ENCODE measurements at regions not wholly inside any gene's neighbourhood (a gene's known extent, or its start where the extent isn't known, plus 50 kb on each side); places are given as distances from the start of the nearest gene placed in this dataset.

DNA sequence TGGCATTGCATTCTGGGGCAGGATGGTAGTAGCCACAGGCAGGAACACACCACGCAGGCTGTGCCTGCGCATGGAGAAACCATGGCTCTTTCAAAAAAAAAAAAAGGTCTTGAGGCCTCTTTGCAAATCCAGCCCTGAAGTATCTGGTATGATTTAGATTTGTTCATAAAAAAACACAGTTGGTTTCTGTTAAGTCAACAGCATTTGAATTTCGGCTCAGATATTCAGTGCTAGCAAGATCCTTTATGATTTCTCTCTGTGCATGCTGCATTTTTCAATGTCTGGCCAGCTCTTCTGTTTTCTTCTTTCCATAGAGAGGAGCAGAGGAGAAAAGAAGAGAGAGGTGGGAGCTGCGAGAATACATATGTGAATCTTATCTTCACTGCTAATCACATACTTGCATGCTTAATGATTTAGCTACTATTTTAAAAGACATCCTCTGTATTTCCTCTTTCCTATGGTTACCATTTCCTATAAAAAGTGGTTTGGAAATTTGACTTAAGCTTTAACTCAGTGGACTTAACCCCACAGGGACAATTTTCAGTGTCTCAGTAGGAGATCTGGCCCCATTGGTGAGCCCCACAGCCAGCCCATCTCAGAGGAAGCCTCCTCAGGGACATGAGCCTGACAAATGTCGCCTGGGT is 214.3 kb upstream of the APCDD1 start:
- H3K9me3 Mint-ChIP-seq: no peaks in the 10 kb centered on the region
- no peak overlapping the region for H3K27ac Mint-ChIP-seq
- TF ChIP-seq, protein P1, sequence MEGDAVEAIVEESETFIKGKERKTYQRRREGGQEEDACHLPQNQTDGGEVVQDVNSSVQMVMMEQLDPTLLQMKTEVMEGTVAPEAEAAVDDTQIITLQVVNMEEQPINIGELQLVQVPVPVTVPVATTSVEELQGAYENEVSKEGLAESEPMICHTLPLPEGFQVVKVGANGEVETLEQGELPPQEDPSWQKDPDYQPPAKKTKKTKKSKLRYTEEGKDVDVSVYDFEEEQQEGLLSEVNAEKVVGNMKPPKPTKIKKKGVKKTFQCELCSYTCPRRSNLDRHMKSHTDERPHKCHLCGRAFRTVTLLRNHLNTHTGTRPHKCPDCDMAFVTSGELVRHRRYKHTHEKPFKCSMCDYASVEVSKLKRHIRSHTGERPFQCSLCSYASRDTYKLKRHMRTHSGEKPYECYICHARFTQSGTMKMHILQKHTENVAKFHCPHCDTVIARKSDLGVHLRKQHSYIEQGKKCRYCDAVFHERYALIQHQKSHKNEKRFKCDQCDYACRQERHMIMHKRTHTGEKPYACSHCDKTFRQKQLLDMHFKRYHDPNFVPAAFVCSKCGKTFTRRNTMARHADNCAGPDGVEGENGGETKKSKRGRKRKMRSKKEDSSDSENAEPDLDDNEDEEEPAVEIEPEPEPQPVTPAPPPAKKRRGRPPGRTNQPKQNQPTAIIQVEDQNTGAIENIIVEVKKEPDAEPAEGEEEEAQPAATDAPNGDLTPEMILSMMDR (IDR thresholded peaks at IDR 0.05): no peak
- peaks cover 20% of the 10 kb centered on the region; the same call in 1 of the 2 replicates for H3K4me1 Mint-ChIP-seq (ENCODE audit: low read depth)
- H3K27me3 Mint-ChIP-seq (ENCODE audit: insufficient read depth): peaks cover 13% of the 10 kb centered on the region
- H3K4me3 Mint-ChIP-seq: no peak overlapping the region
- DNase-seq: no peak
- H3K36me3 Mint-ChIP-seq (ENCODE audit: low read depth): no peaks in the 10 kb centered on the region

DNA sequence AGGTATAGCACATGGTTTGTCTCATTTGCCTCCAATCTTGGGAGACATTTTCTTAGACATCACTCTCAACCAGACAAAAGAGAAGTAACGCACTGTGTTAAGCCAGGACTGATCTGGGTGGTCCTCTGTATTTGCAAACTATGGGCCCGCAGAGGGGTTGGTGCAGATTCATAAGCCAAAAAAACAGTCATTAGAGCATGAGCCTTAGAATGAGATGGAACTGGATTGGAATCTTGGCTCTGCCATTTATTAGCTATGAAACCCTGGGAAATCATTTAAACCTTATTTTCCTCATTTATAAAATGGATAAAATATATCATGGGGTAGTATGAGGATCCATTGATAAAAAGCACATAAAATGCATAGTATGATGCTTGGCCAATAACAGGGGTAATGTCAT is 213.5 kb upstream of the APCDD1 start:
- Mint-ChIP-seq H3K27me3 (ENCODE audit: insufficient read depth) (peaks cover 17% of the 10 kb centered on the region), H3K4me1 (ENCODE audit: low read depth) (peaks cover 11% of the 10 kb centered on the region; the same call in 1 of the 2 replicates)
- TF ChIP-seq, protein P1 (IDR thresholded peaks at IDR 0.05): no peak

DNA sequence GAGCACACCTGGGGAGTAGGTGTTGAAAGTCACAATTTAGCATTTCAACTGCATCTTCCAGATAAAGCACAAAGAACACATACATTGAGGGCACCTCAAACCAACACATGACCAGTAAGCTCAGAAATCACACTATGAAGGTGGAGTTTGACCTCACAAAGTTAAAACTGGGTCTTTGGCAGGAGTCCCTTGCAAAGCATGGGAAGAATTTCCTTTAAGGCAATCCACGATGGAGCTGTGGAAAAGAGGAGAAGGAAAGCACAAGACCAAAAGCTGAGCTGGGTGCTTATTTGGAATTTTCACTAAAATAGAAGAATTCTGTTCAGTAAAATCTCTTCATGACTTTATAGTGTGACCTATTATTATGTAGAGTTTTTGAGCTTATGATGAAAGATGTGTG is 212.9 kb upstream of the APCDD1 start:
- Mint-ChIP-seq H3K36me3 (ENCODE audit: low read depth) (no peaks in the 10 kb centered on the region), H3K9me3 (no peaks in the 10 kb centered on the region), H3K4me1 (ENCODE audit: low read depth) (peaks cover 11% of the 10 kb centered on the region; the same call in 1 of the 2 replicates), H3K4me3 (no peak overlapping the region), H3K27ac (no peak overlapping the region), H3K27me3 (ENCODE audit: insufficient read depth) (peaks cover 17% of the 10 kb centered on the region)
- DNase-seq: no peak
- TF ChIP-seq, protein P1 (IDR thresholded peaks at IDR 0.05): no peak

More for the DNA sequence above, 213.5 kb upstream of the APCDD1 start:
- DNase-seq: no peak
- Mint-ChIP-seq H3K27ac (no peak overlapping the region), H3K36me3 (ENCODE audit: low read depth) (no peaks in the 10 kb centered on the region), H3K4me3 (no peak overlapping the region), H3K9me3 (no peaks in the 10 kb centered on the region)

DNA sequence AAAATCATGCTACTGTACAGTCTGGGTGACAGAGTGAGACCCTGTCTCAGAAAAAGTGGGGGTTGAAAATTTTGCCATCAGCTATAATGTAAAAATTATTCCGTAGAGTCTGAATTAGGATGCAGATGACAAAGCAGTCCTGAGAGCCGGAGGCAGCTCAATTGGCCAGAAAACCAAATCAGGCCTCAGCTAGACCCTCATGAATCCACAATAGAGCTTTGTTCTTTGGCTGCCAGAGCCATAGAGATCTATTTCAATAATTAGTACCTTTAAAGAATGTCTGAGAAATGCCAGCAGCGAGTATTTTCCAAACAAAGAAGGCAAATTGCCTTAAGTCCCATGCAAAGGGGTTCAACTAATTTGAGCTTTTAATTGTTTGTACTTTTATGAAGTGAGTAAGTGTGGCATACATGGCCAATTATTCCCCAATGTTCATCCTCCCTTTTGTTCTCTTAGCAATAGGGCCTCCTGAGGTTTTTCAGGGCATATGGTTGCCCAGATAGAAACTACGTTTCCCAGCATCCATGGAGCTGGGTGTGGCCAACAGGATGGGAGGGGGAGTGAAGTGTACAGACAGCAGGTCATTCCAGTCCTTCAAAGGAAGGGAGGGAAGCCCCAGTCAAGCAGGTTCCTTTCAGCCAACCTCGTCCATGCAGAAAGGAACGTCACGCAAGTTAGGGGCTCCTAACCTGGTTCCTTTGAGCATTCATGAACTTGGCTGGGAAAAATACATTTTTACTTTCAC is 211.3 kb upstream of the APCDD1 start:
- Mint-ChIP-seq H3K4me3 (no peak overlapping the region), H3K36me3 (ENCODE audit: low read depth) (no peaks in the 10 kb centered on the region), H3K27ac (no peak overlapping the region), H3K4me1 (ENCODE audit: low read depth) (peaks cover 11% of the 10 kb centered on the region; the same call in 1 of the 2 replicates), H3K27me3 (ENCODE audit: insufficient read depth) (peaks cover 23% of the 10 kb centered on the region), H3K9me3 (no peaks in the 10 kb centered on the region)
- no peak for DNase-seq
- TF ChIP-seq, protein P1 (IDR thresholded peaks at IDR 0.05): no peak

DNA sequence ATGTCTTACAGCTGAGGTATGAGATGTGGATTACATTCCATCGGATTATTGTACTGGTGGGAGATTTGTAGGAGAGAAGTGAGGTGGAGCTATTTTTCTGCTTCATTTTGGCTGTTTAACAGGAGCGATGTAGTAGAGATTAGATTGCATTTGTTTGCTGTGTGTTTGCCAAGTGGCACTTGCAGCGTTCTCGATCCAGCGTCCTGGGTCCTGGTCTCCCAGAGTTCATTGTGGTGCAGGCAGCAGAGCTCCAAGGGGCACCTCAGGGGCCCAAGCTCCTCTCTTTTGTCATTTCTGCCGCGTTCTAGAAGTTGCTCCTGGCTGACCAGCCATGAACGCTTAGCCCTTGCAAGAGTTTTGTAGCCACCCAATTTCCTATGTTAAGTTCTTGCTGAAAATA is 210.1 kb upstream of the APCDD1 start:
- TF ChIP-seq, protein P1 (IDR thresholded peaks at IDR 0.05): no peak
- no peak overlapping the region for H3K27ac Mint-ChIP-seq
- peaks cover 26% of the 10 kb centered on the region for H3K27me3 Mint-ChIP-seq (ENCODE audit: insufficient read depth)
- H3K4me3 Mint-ChIP-seq: no peak overlapping the region
- no peaks in the 10 kb centered on the region for H3K9me3 Mint-ChIP-seq
- no peak for DNase-seq
- peaks cover 11% of the 10 kb centered on the region; the same call in 1 of the 2 replicates for H3K4me1 Mint-ChIP-seq (ENCODE audit: low read depth)
- no peaks in the 10 kb centered on the region for H3K36me3 Mint-ChIP-seq (ENCODE audit: low read depth)
